ENCODE measurements at regions not wholly inside any gene's neighbourhood (a gene's known extent, or its start where the extent isn't known, plus 50 kb on each side); places are given as distances from the start of the nearest gene placed in this dataset.

DNA sequence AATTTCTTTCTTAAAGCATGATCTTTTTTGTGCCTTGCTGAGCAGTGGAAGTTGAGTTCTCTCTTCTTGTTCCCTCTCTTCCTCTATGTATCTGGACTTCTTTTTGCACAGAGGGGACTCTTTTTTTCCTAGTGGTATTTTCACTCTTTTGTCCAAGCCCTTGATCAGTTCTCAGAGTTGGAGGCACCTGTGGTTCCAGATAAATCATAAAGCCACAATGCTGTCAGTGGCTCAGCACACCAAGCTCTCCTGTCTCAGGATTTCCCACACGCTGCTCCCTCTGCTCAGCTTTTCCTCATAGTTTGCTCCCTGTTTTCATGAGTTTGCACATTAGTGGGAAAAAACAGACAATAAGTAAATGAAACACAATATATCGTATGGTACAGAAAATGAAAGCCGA, 110.3 kb upstream of the ZNF608 start:
- TF ChIP-seq POLR2AphosphoS5 (IDR thresholded peaks at IDR 0.05) (no peak), POLR2A (IDR thresholded peaks at IDR 0.05) (no peak)
- TF ChIP-seq, protein P1, sequence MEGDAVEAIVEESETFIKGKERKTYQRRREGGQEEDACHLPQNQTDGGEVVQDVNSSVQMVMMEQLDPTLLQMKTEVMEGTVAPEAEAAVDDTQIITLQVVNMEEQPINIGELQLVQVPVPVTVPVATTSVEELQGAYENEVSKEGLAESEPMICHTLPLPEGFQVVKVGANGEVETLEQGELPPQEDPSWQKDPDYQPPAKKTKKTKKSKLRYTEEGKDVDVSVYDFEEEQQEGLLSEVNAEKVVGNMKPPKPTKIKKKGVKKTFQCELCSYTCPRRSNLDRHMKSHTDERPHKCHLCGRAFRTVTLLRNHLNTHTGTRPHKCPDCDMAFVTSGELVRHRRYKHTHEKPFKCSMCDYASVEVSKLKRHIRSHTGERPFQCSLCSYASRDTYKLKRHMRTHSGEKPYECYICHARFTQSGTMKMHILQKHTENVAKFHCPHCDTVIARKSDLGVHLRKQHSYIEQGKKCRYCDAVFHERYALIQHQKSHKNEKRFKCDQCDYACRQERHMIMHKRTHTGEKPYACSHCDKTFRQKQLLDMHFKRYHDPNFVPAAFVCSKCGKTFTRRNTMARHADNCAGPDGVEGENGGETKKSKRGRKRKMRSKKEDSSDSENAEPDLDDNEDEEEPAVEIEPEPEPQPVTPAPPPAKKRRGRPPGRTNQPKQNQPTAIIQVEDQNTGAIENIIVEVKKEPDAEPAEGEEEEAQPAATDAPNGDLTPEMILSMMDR (IDR thresholded peaks at IDR 0.05) = no peak

Measured in suprapubic skin (tissue), 4 donors.